ENCODE measurements at regions not wholly inside any gene's neighbourhood (a gene's known extent, or its start where the extent isn't known, plus 50 kb on each side); places are given as distances from the start of the nearest gene placed in this dataset.

- TF ChIP-seq CTCF (IDR thresholded peaks at IDR 0.05 in 4 of 5, conservative IDR thresholded peaks at IDR 0.05 in 1 of 5) (no peak), POLR2A (IDR thresholded peaks at IDR 0.05) (no peak)
These were observed 238.0 kb upstream of the PITX2 start for GRCh38 chr4:110860901-110861300.
